Fibroblast of upper back skin (primary cell): ENCODE measurements at regions not wholly inside any gene's neighbourhood (a gene's known extent, or its start where the extent isn't known, plus 50 kb on each side); places are given as distances from the start of the nearest gene placed in this dataset.
A peak's percentile ranks its signal among the peaks of the same experiment; 100 is the strongest.
"Not testable (repeated sequence)": the region's sequence is repeated elsewhere in the genome, so short reads cannot be mapped to it uniquely, and the experiment has no call there.

ENCODE experiments used
- DNase-seq: peaks from one replicate; pipeline ENCODE4 v3.0.0-alpha.2; 2013

DNA sequence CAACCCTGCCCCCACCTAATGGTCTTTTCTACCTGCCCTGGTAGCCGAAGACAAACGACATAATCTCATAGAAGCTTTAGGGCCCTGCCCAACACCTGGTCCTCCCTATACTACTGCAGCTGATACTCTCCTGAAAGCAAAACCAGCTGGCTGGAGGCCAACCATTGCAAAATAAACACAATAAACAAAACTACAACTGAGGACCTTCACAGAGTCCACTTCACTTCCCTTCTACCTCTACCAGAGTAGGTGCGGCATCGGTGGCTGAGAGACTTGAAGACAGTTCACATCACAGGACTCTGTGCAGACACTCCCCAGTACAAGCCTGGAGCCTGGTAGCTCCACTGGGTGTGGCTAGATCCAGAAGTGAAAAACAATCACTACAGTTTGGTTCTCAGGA is 476.2 kb downstream of the MMUT start:
- DNase-seq: no peak

DNA sequence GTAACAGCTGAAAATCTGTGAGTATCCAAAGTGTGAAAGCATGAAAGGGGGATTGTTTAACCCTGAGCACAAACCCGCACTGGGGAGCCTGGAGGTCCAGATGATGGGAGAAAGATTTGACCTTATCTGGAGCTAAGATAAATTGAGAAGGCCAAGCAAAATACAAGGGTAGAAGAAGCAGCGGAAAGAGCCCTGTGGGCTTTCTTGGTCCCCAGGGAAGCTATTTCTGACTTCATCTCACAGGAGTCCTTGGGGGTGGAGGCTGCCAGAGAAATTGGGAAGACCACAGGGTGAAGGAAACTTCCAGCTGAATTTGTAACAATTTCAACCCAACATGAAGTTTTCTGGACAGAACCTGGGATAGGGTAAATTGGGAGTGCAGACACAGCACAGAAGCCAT is 476.9 kb downstream of the MMUT start:
- DNase-seq: no peak

DNA sequence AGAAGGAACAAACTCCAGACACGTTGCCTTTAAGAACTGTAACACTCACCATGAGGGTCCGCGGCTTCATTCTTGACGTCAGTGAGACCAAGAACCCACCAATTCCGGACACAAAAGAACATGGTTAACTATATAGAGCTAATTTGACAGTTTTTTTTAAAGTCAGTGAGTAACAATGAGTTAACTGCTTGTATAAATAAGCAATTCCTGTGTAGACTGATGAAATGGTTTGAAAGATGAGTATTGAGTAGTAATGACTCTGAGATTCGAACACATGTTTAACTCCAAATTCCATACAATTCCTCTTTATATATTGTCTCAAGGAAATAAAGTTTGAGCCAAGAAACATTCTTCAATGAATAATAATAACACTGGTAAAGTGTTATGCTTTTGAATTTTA is 478.0 kb downstream of the MMUT start:
- peak; percentile 6 for DNase-seq

DNA sequence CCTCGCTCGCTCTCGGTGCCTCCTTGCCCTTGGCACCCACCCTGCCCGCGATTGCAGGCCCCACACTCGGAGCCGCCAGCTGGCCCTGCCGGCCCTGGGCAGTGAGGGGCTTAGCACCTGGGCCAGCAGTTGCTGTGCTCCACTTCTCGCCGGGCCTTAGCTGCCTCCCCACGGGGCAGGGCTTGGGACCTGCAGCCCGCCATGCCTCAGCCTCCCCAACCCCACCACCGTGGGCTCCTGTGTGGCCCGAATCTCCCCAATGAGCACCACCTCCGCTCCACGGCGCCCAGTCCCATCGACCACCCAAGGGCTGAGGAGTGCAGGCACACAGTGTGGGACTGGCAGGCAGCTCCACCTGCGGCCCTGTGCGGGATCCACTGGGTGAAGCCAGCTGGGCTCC is 479.1 kb downstream of the MMUT start:
- not testable (repeated sequence) for DNase-seq

DNA sequence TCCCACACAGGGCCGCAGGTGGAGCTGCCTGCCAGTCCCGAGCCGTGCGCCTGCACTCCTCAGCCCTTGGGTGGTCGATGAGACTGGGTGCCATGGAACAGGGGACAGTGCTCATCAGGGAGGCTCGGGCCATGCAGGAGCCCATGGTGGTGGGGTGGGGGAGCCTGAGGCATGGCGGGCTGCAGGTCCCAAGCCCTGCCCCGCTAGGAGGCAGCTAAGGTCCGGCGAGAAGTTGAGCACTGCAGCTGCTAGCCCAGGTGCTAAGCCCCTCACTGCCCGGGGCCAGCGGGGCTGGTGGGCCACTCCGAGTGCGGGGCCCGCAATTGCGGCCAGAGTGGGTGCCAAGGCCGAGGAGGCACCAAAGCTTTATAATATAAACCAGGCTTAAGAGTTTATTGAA is 479.7 kb downstream of the MMUT start:
- no peak for DNase-seq

DNA sequence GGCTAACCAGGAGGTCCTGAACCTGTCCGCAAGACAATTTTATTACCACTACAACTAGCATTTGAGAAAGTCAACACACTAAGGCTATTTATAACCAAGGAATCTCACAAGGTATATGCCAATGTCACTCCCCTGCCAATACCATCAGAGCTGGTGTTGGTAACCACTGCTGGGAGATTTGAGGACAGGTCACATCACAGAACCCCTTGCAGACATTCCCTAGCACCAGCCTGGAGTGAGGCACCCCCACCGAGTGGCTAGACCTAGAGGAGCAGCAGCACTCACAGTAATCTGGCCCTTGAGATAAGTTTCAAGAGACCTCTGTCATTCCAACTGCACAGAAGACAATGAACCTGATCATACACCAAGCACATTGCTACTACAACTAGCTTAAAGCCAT is 483.2 kb downstream of the MMUT start:
- DNase-seq: no peak

DNA sequence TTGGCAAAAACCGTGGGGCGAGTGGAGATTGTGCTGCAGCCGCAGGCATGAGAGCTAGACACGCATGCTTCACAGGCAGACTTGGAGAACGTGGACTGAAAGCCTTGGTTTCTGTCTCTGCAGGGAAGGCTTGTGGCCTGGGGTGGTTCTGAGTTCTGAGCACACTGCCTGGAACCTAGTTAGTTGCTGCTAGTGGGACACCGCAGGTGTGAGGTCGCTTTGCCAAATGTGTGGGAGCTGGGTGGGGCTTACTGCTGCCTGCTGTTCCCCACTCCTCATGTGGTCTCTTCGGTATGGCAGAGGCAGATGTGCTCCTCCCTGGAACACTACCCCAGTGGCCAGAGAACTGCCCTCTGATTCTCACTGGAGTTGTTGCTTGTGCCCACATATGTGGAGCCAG is 484.0 kb downstream of the MMUT start:
- DNase-seq: no peak

DNA sequence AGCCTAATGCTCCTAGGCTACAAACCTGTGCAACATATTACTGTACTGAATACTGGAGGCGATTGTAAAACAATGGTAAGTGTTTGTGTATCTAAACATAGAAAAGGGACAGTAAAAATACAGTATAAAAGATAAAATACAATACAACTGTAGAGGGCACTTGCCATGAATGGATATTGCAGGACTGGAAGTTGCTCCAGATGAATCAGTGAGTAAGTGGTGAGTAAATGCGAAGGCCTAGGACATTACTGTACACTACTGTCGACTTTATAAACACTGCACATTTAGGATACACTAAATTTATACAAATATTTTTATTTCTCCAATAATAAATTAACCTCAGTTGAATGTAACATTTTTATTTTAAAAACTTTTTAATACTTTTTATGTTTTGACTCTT is 485.0 kb downstream of the MMUT start:
- DNase-seq: no peak

DNA sequence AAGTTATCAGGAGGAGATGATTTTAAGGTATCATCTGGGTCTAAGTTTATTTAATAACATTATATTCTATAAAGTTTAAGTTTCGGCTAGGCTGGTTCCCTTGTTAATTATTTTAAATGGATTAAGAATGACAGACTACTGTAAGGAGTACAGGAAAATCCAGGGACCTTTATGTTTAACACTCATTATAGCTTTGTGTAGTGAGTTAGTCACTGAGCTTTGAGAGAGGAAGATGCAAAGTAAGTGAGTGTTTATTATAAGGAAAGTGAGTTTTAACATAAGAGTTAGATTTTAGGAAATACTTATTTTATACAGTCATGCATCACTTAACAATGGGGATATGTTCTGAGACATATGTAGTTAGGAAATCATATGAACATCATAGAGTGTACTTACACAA is 485.5 kb downstream of the MMUT start:
- DNase-seq: no peak

DNA sequence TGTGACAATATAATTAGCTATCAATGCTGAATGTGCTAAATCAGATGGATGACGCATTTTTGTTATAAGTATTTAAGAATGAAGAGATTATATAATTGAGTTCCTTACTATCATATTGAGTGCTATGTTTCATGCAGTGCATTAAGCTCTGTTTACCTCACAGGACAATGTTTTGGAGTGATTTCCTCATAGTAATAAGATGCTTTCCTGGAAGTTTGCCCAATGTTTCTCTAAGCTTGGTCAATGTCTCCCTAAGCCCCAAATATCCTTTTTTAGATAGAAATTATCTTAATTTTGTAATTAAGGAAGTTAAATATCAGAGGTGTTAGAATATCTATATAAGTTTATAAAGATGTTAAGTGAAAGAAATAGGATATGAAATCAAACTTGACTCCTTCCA is 489.6 kb downstream of the MMUT start:
- DNase-seq: no peak

DNA sequence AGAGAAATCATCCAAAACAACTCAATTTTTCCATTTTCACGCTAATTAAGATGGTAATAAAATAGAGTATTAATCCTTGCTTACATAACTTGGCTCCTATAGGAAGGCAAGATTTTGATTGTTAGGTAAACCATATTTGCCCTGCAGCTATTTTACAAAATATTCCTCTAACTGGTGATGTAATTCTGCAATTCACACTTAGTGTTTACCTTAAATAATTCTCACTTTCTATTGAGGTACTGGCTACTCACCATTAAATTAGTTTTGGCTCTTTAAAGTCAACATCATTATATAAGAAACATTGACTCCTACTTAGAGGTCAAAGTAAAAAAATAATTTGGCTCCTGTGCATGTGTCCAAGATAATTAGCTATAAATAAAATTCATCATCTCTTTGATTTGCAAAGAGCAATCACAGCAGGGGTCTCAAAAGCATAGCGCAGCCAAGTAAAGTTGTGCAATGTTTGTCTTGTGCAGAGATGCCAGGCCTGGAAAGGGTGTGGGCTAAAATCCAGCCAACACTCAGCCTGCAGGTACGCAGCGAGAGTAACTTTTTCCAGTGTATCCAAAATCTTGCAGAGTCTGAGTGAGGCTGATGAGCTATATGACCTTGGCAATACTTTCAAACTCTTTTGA is 501.2 kb downstream of the MMUT start:
- no peak for DNase-seq

DNA sequence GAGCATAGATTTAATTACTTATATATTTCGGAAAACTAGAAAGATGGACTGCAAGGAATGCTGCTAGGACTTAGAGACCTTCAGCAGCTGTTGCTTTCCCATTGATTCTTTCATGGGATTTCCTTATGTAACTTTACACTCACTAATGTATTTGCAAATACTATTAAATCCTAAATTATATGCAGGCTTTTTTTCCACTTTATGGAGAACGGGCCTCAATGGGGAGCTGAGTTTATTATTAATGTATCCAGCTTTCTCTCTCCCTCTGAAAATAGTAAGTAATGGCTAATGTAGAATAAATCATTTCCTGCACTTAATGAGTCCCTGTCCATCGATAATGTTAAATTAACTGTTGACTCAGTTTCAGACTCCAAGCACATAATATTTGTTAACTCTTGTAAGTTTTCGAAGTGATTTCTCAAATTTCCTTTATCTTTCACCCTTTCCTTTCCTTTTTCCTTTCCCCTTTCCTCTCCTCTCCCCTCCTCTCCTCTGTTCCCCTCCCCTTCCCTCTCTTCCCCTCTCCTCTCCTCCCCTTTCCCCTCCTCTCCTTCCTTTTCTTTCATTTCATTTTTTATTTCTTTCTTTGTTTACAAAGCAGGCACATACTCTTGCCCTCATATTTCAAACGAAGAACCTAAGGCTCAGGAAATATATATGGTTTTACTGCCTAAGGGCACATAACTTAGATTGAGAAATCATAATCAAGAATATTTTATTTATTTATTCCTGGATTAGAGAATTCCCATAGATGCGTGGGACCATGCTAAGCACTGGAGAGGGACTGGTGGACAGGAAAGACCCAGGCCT is 503.6 kb downstream of the MMUT start:
- DNase-seq: no peak

DNA sequence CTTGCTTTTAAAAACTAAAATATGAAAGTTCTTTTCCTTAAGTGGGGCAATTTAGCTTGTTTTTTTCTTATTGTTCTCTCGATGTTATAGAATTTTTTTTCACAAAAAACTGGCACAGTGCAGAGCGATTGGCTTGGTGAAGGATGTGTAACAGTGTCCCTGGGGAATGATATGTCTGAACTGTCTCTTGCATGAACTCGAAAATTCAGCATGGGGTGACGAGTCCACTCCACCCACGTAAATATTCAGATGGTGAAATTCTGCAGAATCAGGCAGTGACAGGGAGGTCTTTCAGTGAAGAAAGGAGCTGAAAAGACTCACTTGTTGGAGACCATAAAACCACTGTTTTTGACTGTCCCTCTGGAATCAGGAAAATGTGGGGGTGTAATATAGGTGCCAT is 505.3 kb downstream of the MMUT start:
- DNase-seq: no peak

DNA sequence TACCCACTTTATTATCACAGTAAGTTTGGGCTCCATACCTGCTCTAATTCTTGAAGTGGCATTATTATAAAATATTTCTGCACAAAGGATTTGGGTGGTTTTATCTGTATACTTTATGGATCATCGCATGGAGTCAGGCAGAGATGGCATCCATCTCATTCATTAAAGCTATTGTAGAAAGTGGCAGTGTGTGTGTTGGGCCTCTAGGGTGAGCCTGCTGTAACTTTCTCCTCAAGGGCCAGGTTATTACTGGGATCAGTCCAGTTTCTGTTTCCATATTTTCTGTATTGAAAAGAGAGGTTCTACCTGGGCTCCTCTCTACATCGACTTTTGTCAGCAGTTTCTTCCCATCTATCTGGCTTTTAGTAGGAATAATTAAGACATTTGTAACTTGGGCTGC is 511.1 kb downstream of the MMUT start:
- DNase-seq: no peak

DNA sequence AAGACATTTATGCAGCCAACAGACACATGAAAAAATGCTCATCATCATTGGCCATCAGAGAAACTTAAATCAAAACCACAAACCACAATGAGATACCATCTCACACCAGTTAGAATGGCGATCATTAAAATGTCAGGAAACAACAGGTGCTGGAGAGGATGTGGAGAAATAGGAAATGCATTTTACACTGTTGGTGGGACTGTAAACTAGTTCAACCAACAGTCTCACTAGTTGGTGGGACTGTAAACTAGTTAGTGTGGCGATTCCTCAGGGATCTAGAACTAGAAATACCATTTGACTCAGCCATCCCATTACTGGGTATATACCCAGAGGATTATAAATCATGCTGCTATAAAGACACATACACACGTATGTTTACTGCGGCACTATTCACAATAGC is 518.8 kb downstream of the MMUT start:
- DNase-seq: peak; percentile 7

DNA sequence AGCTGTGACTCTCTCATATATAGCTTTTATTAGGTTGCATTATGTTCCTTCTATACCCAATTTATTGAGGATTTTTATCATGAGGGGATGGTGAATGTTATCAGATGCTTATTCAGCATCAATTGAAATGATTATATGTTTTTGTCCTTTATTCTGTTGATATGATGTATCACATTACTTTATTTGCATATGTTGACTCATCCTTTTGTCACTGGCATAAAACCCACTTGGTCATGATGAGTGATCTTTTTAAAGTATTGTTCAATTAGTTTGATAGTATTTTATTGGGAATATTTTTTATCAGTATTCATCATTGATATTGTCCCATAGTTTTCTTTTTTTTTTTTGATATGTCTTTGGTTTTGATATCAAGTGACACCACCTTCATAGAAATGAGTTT is 529.9 kb downstream of the MMUT start:
- no peak for DNase-seq

DNA sequence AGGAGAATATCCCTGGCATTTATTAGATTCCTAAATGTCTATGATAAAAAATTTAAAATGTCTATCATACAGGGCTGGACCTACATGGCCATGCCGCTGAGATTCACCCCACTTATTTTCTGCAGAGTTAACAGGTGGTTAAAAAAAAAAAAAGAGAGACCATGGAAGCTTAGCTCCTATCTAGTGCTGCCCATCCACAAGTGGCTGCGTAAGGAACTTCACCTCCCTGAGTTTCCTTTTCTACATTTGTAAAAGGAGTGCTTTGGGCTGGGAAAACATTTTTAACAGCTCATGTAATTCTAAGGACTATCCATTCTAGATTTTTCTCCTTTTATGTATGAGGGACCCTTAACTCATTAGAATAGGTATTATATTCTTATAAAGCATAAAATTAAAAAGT is 534.1 kb downstream of the MMUT start:
- DNase-seq: no peak

DNA sequence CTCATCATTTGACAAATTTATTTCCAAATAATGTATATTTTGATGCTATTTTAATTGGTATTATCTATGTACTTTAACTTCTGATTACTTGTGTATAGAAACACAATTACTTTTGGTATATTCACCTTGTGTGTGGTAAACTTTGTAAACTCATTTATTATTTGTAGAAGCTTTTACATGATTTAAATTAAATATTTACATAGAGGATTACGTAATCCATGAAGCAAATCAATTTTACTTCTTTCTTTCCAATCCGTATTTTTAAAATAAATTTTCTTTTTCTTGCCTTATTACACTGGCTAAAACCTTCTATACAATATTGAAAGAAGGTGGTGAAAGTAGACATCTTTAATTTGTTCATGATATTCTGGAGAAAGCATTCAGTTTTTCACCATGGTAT is 540.2 kb downstream of the MMUT start:
- no peak for DNase-seq

DNA sequence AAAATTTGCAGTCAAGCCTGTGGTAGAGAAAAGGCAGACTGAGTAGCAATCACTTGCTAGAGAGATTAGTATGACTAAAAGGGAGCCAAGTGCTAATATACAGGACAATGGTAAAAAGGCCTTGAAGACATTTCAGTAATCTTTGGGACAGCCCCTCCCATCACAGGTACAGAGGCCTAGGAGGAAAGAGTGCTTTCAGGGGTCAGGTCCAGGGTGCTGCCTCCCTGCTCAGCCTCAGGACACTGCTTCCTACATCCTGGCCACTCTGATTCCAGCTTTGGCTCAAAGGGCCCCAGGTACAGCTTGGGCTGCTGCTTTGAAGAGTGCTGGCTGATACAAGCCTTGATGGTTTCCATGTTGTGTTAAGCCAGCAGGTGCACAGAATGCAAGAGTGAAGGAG is 543.5 kb downstream of the MMUT start:
- no peak for DNase-seq

DNA sequence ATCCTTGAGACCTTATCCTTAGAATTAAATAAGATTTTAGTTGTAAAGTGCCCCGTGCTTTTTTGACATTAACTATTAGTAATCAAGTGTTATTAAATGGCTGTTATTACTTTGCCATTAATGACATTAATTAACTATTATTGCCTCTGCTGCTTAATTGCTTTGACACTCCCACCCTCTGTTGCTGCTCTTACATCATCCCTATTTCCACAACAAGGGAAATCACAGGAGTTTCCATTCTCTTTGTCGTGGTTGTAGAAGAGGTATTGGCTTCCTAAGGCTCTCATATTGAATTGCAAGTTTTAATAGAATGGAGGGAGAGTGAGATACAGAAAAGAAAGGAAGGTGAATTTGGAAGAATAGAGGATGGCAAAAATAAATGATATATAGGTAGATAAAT is 545.8 kb downstream of the MMUT start:
- DNase-seq: no peak

DNA sequence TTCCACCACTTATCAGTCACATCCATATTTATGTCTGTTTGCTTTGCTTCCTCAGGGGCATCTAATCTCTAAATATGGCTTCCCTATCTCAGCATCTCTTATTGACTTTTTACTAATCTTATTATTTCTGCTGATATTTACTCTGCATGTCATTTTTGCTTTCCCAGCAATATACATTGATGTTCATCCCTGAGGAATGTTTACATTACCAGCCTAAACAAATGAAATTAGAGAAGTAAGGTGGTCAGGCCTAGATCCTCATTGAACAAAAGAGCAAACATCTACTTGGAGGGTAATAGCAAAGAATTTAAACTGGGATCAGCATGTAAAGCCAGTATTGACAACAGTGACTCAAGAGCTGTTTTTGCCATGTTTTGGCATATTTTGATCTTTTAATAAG is 546.4 kb downstream of the MMUT start:
- DNase-seq: no peak

DNA sequence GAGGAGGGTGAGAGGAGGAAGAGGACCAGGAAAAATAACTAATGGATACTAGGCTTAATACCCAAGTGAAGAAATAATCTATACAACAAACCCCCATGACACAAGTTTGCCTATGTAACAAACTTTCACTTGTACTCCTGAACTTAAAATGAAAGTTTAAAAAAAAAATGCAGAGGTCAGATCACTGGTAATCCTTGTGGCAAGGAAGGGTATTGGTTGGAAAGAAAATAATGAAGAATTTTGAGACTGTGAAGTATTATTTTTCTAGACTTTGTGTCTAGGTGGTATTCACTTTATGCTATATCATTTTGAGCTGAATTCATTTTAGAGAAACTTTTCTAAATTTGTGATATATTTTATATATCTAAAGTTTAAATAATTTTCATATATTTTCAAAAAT is 547.5 kb downstream of the MMUT start:
- no peak for DNase-seq

DNA sequence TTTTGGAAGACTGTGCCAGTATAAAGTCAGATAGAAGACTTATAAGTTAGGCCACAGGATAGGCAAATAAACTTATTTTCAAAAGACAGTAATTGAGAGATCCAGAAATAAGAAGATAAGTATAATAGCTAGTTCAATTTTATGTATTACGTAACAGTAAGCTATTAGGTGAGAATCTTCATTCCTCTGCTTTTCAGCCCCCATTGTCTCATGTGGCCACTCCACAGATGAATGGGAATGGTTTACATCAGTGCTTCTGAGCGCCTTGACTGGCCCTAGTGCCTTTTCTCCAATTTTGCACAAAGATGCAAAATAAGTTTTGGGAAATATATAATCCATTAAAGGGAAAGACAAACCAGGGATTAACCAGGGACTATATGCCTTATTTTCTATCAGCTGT is 550.5 kb downstream of the MMUT start:
- DNase-seq: no peak

DNA sequence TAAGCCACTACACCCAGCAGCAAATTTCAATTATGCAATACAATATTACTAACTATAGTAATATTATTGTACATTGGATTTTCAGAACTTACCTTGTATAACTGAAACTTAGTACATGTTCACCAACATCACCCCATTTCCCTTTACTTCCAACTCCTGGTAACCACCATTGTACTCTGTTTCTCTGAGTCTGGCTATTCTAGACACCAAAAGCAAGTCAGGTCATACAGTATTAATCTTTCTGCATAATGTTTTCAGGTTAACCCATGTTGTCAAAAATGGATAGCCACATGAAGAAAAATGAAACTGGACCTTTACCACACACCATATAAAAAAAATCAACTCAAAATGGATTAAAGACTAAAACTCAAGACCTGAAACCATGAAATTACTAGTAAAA is 558.2 kb downstream of the MMUT start:
- DNase-seq: no peak

DNA sequence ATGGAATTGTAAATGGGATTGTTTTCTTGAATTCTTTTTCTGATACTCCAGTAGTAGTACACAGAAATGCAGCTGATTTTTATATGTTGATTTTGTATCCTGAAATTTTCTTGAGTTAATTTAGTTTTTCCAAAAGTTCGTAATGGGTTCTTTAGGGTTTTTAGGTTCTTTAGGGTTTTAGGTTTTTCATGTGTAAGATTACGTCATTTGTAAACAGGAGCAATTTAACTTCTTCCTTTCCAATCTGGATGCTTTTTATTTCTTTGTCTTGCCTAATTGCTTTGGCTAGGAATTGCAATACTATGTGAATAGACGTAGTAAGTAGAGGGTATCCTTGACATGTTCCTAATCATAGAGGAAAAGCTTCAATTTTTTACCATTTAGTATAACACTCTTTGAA is 568.6 kb downstream of the MMUT start:
- DNase-seq: no peak
